H7 (cell line): ENCODE measurements at regions not wholly inside any gene's neighbourhood (a gene's known extent, or its start where the extent isn't known, plus 50 kb on each side); places are given as distances from the start of the nearest gene placed in this dataset.

Experiments used
- DNase-seq: peaks from one replicate; pipeline ENCODE4 v3.0.0; 2012
- H3K27me3 ChIP-seq: 2 replicates; pipeline ENCODE4 v1.6.0; 2011; ENCODE audit warnings: mild to moderate bottlenecking, low read length; ENCODE audit not compliant: control insufficient read depth, insufficient read depth
- H3K36me3 ChIP-seq: replicated peaks from 2 replicates; pipeline ENCODE4 v1.5.1; 2011; ENCODE audit warnings: low read length; ENCODE audit not compliant: control insufficient read depth, insufficient read depth
- H3K4me3 ChIP-seq: 2 replicates; pipeline ENCODE4 v1.5.1; 2011; ENCODE audit warnings: low read depth, mild to moderate bottlenecking, control low read depth, low read length, moderate library complexity; ENCODE audit not compliant: insufficient read depth

GRCh38 chr5:161960314-161960713, 107.3 kb upstream of the GABRG2 start:
- H3K27me3 ChIP-seq: no peaks in the 10 kb centered on the region
- no peak for DNase-seq
- H3K36me3 ChIP-seq: no peaks in the 10 kb centered on the region
- H3K4me3 ChIP-seq: no peak overlapping the region

- no peak overlapping the region for H3K4me3 ChIP-seq
- H3K36me3 ChIP-seq: no peaks in the 10 kb centered on the region
- H3K27me3 ChIP-seq: no peaks in the 10 kb centered on the region
- peak; percentile 3 for DNase-seq
Observed at GRCh38 chr5:161966564-161966963, 101.0 kb upstream of the GABRG2 start.

GRCh38 chr5:161975350-161975749, 92.2 kb upstream of the GABRG2 start:
- H3K36me3 ChIP-seq: no peaks in the 10 kb centered on the region
- no peaks in the 10 kb centered on the region for H3K27me3 ChIP-seq
- no peak overlapping the region for H3K4me3 ChIP-seq
- no peak for DNase-seq

- DNase-seq: no peak
- no peaks in the 10 kb centered on the region for H3K36me3 ChIP-seq
- H3K4me3 ChIP-seq: no peak overlapping the region
- H3K27me3 ChIP-seq: no peaks in the 10 kb centered on the region
Observed at GRCh38 chr5:161988077-161988476, 79.5 kb upstream of the GABRG2 start.
